ENCODE measurements at regions not wholly inside any gene's neighbourhood (a gene's known extent, or its start where the extent isn't known, plus 50 kb on each side); places are given as distances from the start of the nearest gene placed in this dataset.

DNA sequence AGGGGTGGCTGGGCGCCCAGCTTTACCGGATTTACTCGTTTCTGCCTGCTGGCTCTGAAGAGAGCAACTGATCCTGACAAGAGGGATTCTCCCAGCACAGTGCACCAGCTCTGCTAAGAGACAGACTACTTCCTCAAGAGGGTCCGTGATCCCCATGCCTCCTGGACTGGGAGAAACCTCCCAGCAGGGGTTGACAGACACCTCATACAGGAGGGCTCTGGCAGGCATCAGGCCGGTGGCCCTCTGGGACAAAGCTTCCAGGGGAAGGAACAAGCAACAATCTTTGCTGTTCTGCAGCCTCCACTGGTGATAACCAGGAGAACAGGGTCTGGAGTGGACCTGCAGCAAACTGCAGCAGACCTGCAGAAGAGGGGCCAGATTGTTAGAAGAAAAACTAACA lies 1192.5 kb upstream of the PRR20A start:
- no peak overlapping the region for H2AFZ ChIP-seq (ENCODE audit: low read length)
- no peaks in the 10 kb centered on the region for H3K27me3 ChIP-seq (ENCODE audit: control insufficient read depth, insufficient read depth, low read length)
- TF ChIP-seq EZH2 (IDR thresholded peaks at IDR 0.05; ENCODE audit: low read length, missing control alignments): no peak
- TF ChIP-seq, protein P1, sequence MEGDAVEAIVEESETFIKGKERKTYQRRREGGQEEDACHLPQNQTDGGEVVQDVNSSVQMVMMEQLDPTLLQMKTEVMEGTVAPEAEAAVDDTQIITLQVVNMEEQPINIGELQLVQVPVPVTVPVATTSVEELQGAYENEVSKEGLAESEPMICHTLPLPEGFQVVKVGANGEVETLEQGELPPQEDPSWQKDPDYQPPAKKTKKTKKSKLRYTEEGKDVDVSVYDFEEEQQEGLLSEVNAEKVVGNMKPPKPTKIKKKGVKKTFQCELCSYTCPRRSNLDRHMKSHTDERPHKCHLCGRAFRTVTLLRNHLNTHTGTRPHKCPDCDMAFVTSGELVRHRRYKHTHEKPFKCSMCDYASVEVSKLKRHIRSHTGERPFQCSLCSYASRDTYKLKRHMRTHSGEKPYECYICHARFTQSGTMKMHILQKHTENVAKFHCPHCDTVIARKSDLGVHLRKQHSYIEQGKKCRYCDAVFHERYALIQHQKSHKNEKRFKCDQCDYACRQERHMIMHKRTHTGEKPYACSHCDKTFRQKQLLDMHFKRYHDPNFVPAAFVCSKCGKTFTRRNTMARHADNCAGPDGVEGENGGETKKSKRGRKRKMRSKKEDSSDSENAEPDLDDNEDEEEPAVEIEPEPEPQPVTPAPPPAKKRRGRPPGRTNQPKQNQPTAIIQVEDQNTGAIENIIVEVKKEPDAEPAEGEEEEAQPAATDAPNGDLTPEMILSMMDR (conservative IDR thresholded peaks at IDR 0.05 in 1 of 2, IDR thresholded peaks at IDR 0.05 in 1 of 2; ENCODE audit: low read depth in 1 of 2, low read length in 2 of 2): no peak
- no peak overlapping the region for H3K27ac ChIP-seq (ENCODE audit: insufficient read depth, low read length)
- H3K4me1 ChIP-seq (ENCODE audit: control insufficient read depth, extremely low read depth, insufficient read depth, low read length): no peaks in the 10 kb centered on the region
- no peaks in the 10 kb centered on the region for H3K9me3 ChIP-seq (ENCODE audit: control insufficient read depth, insufficient read depth, low read depth, low read length)
- H3K79me2 ChIP-seq (ENCODE audit: control insufficient read depth, insufficient read depth, low read length): no peaks in the 10 kb centered on the region
- no peak overlapping the region for H3K9ac ChIP-seq (ENCODE audit: insufficient read depth, low read length)
- H3K4me2 ChIP-seq (ENCODE audit: extremely low read depth, insufficient read depth, low read length): no peak overlapping the region
- H3K36me3 ChIP-seq (ENCODE audit: control insufficient read depth, insufficient read depth, low read length): no peaks in the 10 kb centered on the region
- no peak for DNase-seq (ENCODE audit: low read depth in 2 of 2)
- no peaks in the 10 kb centered on the region for H4K20me1 ChIP-seq (ENCODE audit: control insufficient read depth, extremely low read depth, insufficient read depth, low read length)
- no peak overlapping the region for H3K4me3 ChIP-seq (replicated peaks in 1 of 4; ENCODE audit: control extremely low read depth in 1 of 4, insufficient read depth in 1 of 4, low read depth in 3 of 4, low read length in 4 of 4)

DNA sequence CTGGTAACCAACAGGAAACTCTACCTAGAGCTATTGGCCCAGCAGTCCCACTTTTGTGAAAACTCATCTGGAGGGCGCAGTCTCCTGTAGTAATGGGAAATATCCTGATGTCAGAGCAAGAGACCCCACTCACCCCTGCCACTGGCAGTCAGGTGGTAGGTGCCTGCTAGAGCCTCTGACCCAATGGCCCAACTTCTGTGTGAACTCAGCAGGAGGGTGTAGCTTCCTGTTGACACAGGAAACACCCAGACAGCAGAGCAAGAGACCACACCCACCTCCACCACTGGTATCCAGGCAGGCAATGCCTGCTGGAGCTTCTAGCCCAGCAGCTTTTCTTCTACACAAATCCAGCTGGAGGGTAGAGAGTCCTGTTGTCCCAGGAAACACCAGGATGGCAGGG lies 1176.8 kb upstream of the PRR20A start:
- no peak for DNase-seq (ENCODE audit: low read depth in 2 of 2)
- H3K36me3 ChIP-seq (ENCODE audit: control insufficient read depth, insufficient read depth, low read length): no peaks in the 10 kb centered on the region

DNA sequence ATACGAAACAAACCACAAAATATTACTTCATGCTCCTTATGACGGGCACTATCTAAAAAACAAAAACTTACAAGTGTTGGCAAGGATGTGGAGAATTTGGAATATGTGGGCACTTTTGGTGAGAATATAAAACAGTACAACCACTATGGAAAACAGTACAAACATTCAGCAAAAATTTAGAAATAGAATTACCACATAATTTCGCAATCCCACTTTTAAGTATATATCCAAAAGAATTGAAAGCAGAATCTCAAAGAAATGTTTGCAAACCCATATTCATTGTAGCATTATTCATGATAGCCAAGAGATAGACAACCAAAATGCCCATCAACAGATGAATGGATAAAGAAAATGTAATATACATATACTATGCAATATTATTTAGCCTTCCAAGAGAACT lies 1173.7 kb upstream of the PRR20A start:
- Histone ChIP-seq H3K27ac (ENCODE audit: insufficient read depth, low read length) (no peak overlapping the region), H3K79me2 (ENCODE audit: control insufficient read depth, insufficient read depth, low read length) (no peaks in the 10 kb centered on the region), H3K36me3 (ENCODE audit: control insufficient read depth, insufficient read depth, low read length) (no peaks in the 10 kb centered on the region)

More for the DNA sequence above, 1176.8 kb upstream of the PRR20A start:
- Histone ChIP-seq H3K9me3 (ENCODE audit: control insufficient read depth, insufficient read depth, low read depth, low read length) (no peaks in the 10 kb centered on the region), H3K4me2 (ENCODE audit: extremely low read depth, insufficient read depth, low read length) (no peak overlapping the region), H2AFZ (ENCODE audit: low read length) (no peak overlapping the region), H3K4me1 (ENCODE audit: control insufficient read depth, extremely low read depth, insufficient read depth, low read length) (no peaks in the 10 kb centered on the region), H3K27ac (ENCODE audit: insufficient read depth, low read length) (no peak overlapping the region), H3K27me3 (ENCODE audit: control insufficient read depth, insufficient read depth, low read length) (no peaks in the 10 kb centered on the region), H4K20me1 (ENCODE audit: control insufficient read depth, extremely low read depth, insufficient read depth, low read length) (no peaks in the 10 kb centered on the region), H3K9ac (ENCODE audit: insufficient read depth, low read length) (no peak overlapping the region), H3K79me2 (ENCODE audit: control insufficient read depth, insufficient read depth, low read length) (no peaks in the 10 kb centered on the region), H3K4me3 (replicated peaks in 1 of 4; ENCODE audit: control extremely low read depth in 1 of 4, insufficient read depth in 1 of 4, low read depth in 3 of 4, low read length in 4 of 4) (no peak overlapping the region)
- TF ChIP-seq EZH2 (IDR thresholded peaks at IDR 0.05; ENCODE audit: low read length, missing control alignments): no peak
- TF ChIP-seq, protein P1 (conservative IDR thresholded peaks at IDR 0.05 in 1 of 2, IDR thresholded peaks at IDR 0.05 in 1 of 2; ENCODE audit: low read depth in 1 of 2, low read length in 2 of 2): no peak

More for the DNA sequence above, 1173.7 kb upstream of the PRR20A start:
- no peak overlapping the region for H3K9ac ChIP-seq (ENCODE audit: insufficient read depth, low read length)
- H3K9me3 ChIP-seq (ENCODE audit: control insufficient read depth, insufficient read depth, low read depth, low read length): no peaks in the 10 kb centered on the region
- no peak for TF ChIP-seq EZH2 (IDR thresholded peaks at IDR 0.05; ENCODE audit: low read length, missing control alignments)
- TF ChIP-seq, protein P1 (conservative IDR thresholded peaks at IDR 0.05 in 1 of 2, IDR thresholded peaks at IDR 0.05 in 1 of 2; ENCODE audit: low read depth in 1 of 2, low read length in 2 of 2): no peak
- no peaks in the 10 kb centered on the region for H4K20me1 ChIP-seq (ENCODE audit: control insufficient read depth, extremely low read depth, insufficient read depth, low read length)
- H3K4me3 ChIP-seq (replicated peaks in 1 of 4; ENCODE audit: control extremely low read depth in 1 of 4, insufficient read depth in 1 of 4, low read depth in 3 of 4, low read length in 4 of 4): no peak overlapping the region
- H3K4me2 ChIP-seq (ENCODE audit: extremely low read depth, insufficient read depth, low read length): no peak overlapping the region
- H3K4me1 ChIP-seq (ENCODE audit: control insufficient read depth, extremely low read depth, insufficient read depth, low read length): no peaks in the 10 kb centered on the region
- H2AFZ ChIP-seq (ENCODE audit: low read length): no peak overlapping the region
- no peaks in the 10 kb centered on the region for H3K27me3 ChIP-seq (ENCODE audit: control insufficient read depth, insufficient read depth, low read length)
- no peak for DNase-seq (ENCODE audit: low read depth in 2 of 2)
